ENCODE measurements at regions not wholly inside any gene's neighbourhood (a gene's known extent, or its start where the extent isn't known, plus 50 kb on each side); places are given as distances from the start of the nearest gene placed in this dataset.

- no peak for DNase-seq (ENCODE audit: low spot score)
- no peaks in the 10 kb centered on the region for H3K4me1 ChIP-seq (ENCODE audit: insufficient read depth, low read length, poor library complexity, severe bottlenecking)
- ChIA-PET POLR2A (ENCODE audit: low non-redundant PET) (no interaction called here), CTCF (no interaction called here)
- no peaks in the 10 kb centered on the region for H3K9me3 ChIP-seq (ENCODE audit: low read depth, low read length, poor library complexity, severe bottlenecking)
- intact Hi-C loops (cut with micrococcal nuclease; ENCODE audit: unreplicated experiment) = no loop called here
- TF ChIP-seq CTCF (conservative IDR thresholded peaks at IDR 0.05; ENCODE audit: low read depth, low read length) (no peak), EZH2 (IDR thresholded peaks at IDR 0.05; ENCODE audit: borderline replicate concordance, low read depth, low read length, poor library complexity, severe bottlenecking) (no peak)
- no peaks in the 10 kb centered on the region for H3K36me3 ChIP-seq (ENCODE audit: insufficient read depth, low read length, poor library complexity, severe bottlenecking)
- peaks cover 92% of the 10 kb centered on the region for H3K27me3 ChIP-seq (replicated peaks; ENCODE audit: insufficient read depth, low read depth, low read length, poor library complexity)
- BruUV-seq (replicated peaks) = no TSS peak
- H3K27ac ChIP-seq (ENCODE audit: low read depth, low read length, poor library complexity, severe bottlenecking) = no peak overlapping the region
- no peak overlapping the region for H3K4me3 ChIP-seq (ENCODE audit: low read depth, low read length, poor library complexity, severe bottlenecking)
Measured at GRCh38 chr4:181508601-181509000, 734.6 kb upstream of the TENM3 start.

- Histone ChIP-seq H3K27me3 (replicated peaks; ENCODE audit: insufficient read depth, low read depth, low read length, poor library complexity) (peaks cover 92% of the 10 kb centered on the region), H3K36me3 (ENCODE audit: insufficient read depth, low read length, poor library complexity, severe bottlenecking) (no peaks in the 10 kb centered on the region), H3K4me3 (ENCODE audit: low read depth, low read length, poor library complexity, severe bottlenecking) (no peak overlapping the region), H3K27ac (ENCODE audit: low read depth, low read length, poor library complexity, severe bottlenecking) (no peak overlapping the region), H3K4me1 (ENCODE audit: insufficient read depth, low read length, poor library complexity, severe bottlenecking) (no peaks in the 10 kb centered on the region), H3K9me3 (ENCODE audit: low read depth, low read length, poor library complexity, severe bottlenecking) (no peaks in the 10 kb centered on the region)
- ChIA-PET POLR2A (ENCODE audit: low non-redundant PET) (no interaction called here), CTCF (no interaction called here)
- intact Hi-C loops (cut with micrococcal nuclease; ENCODE audit: unreplicated experiment) = no loop called here
- no TSS peak for BruUV-seq (replicated peaks)
- TF ChIP-seq EZH2 (IDR thresholded peaks at IDR 0.05; ENCODE audit: borderline replicate concordance, low read depth, low read length, poor library complexity, severe bottlenecking) (no peak), CTCF (conservative IDR thresholded peaks at IDR 0.05; ENCODE audit: low read depth, low read length) (no peak)
- DNase-seq (ENCODE audit: low spot score) = no peak
Measured at GRCh38 chr4:181509073-181509472, 734.1 kb upstream of the TENM3 start.

GRCh38 chr4:181517491-181517890 is 725.7 kb upstream of the TENM3 start:
- Histone ChIP-seq H3K27me3 (replicated peaks; ENCODE audit: insufficient read depth, low read depth, low read length, poor library complexity) (peaks cover 57% of the 10 kb centered on the region), H3K27ac (ENCODE audit: low read depth, low read length, poor library complexity, severe bottlenecking) (no peak overlapping the region), H3K9me3 (ENCODE audit: low read depth, low read length, poor library complexity, severe bottlenecking) (no peaks in the 10 kb centered on the region), H3K4me3 (ENCODE audit: low read depth, low read length, poor library complexity, severe bottlenecking) (no peak overlapping the region), H3K36me3 (ENCODE audit: insufficient read depth, low read length, poor library complexity, severe bottlenecking) (no peaks in the 10 kb centered on the region), H3K4me1 (ENCODE audit: insufficient read depth, low read length, poor library complexity, severe bottlenecking) (no peaks in the 10 kb centered on the region)
- DNase-seq (ENCODE audit: low spot score) = no peak
- BruUV-seq (replicated peaks) = no TSS peak
- ChIA-PET POLR2A (ENCODE audit: low non-redundant PET) (no interaction called here), CTCF (interaction anchor here (0.7 kb wide), 1 partner anchor 187 kb away, joined by 3 read pairs; no protein-coding TSS in a partner anchor)
- intact Hi-C loops (cut with micrococcal nuclease; ENCODE audit: unreplicated experiment) = no loop called here
- TF ChIP-seq EZH2 (IDR thresholded peaks at IDR 0.05; ENCODE audit: borderline replicate concordance, low read depth, low read length, poor library complexity, severe bottlenecking) = no peak
- TF ChIP-seq CTCF (conservative IDR thresholded peaks at IDR 0.05; ENCODE audit: low read depth, low read length) = no peak
